ENCODE measurements at regions not wholly inside any gene's neighbourhood (a gene's known extent, or its start where the extent isn't known, plus 50 kb on each side); places are given as distances from the start of the nearest gene placed in this dataset.

- DNase-seq: no peak
- no peaks in the 10 kb centered on the region for H3K27me3 ChIP-seq (ENCODE audit: control insufficient read depth in 3 of 3, insufficient read depth in 3 of 3, low read length in 3 of 3)
- H3K36me3 ChIP-seq (ENCODE audit: control insufficient read depth in 3 of 3, insufficient read depth in 2 of 3, low read depth in 1 of 3, low read length in 3 of 3): no peaks in the 10 kb centered on the region
- FAIRE-seq: no peak
- H3K9me3 ChIP-seq (ENCODE audit: control insufficient read depth in 2 of 2, insufficient read depth in 1 of 2, low read depth in 1 of 2, low read length in 1 of 2): no peaks in the 10 kb centered on the region
- no peak overlapping the region for H3K27ac ChIP-seq (ENCODE audit: low read depth in 1 of 3, low read length in 2 of 3)
- peaks cover 0 to under 1% (median 0%) of the 10 kb centered on the region in 3 donors for H3K4me1 ChIP-seq (ENCODE audit: control insufficient read depth in 3 of 3, insufficient read depth in 2 of 3, low read depth in 1 of 3, low read length in 2 of 3)
- H3K4me3 ChIP-seq (ENCODE audit: low read depth in 1 of 3, low read length in 3 of 3): no peak overlapping the region
Observed at GRCh38 chr2:144937066-144937465, 417.1 kb upstream of the ZEB2 start.

DNA sequence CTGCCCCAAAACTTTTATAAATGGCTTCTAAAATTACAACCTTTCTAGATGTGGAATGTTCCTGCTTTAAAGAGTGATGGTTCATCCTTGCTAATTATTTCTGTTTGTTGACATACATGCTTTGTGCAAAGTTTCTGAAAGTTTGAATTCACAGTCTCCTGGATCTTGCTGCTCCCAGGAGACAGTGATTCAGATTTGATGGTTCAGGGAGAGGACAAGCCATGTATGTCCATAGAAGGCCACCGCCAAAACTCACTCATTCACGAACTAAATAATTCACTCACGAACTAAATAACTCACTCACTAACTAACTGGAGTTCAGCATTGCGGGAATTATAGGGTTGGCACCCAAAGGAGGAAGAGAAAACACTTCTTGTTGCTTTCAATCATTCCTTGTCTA lies 416.5 kb upstream of the ZEB2 start:
- no peaks in the 10 kb centered on the region for H3K9me3 ChIP-seq (ENCODE audit: control insufficient read depth in 2 of 2, insufficient read depth in 1 of 2, low read depth in 1 of 2, low read length in 1 of 2)
- 87 to 95% (median 94%) methylated on average over 4 of the region's 4 CpGs for WGBS, 3 donors
- DNase-seq: no peak
- FAIRE-seq: no peak
- H3K4me3 ChIP-seq (ENCODE audit: low read depth in 1 of 3, low read length in 3 of 3): no peak overlapping the region
- no peak overlapping the region for H3K27ac ChIP-seq (ENCODE audit: low read depth in 1 of 3, low read length in 2 of 3)
- H3K4me1 ChIP-seq (ENCODE audit: control insufficient read depth in 3 of 3, insufficient read depth in 2 of 3, low read depth in 1 of 3, low read length in 2 of 3): no peaks in the 10 kb centered on the region
- no peaks in the 10 kb centered on the region for H3K36me3 ChIP-seq (ENCODE audit: control insufficient read depth in 3 of 3, insufficient read depth in 2 of 3, low read depth in 1 of 3, low read length in 3 of 3)
- H3K27me3 ChIP-seq (ENCODE audit: control insufficient read depth in 3 of 3, insufficient read depth in 3 of 3, low read length in 3 of 3): no peaks in the 10 kb centered on the region

GRCh38 chr2:144935736-144936135 lies 415.8 kb upstream of the ZEB2 start:
- no peaks in the 10 kb centered on the region for H3K9me3 ChIP-seq (ENCODE audit: control insufficient read depth in 2 of 2, insufficient read depth in 1 of 2, low read depth in 1 of 2, low read length in 1 of 2)
- WGBS, 3 donors: 67 to 83% (median 76%) methylated on average over 2 of the region's 2 CpGs
- no peak overlapping the region for H3K27ac ChIP-seq (ENCODE audit: low read depth in 1 of 3, low read length in 2 of 3)
- FAIRE-seq (no peak), DNase-seq (no peak)
- no peaks in the 10 kb centered on the region for H3K4me1 ChIP-seq (ENCODE audit: control insufficient read depth in 3 of 3, insufficient read depth in 2 of 3, low read depth in 1 of 3, low read length in 2 of 3)
- no peaks in the 10 kb centered on the region for H3K27me3 ChIP-seq (ENCODE audit: control insufficient read depth in 3 of 3, insufficient read depth in 3 of 3, low read length in 3 of 3)
- H3K4me3 ChIP-seq (ENCODE audit: low read depth in 1 of 3, low read length in 3 of 3): no peak overlapping the region
- no peaks in the 10 kb centered on the region for H3K36me3 ChIP-seq (ENCODE audit: control insufficient read depth in 3 of 3, insufficient read depth in 2 of 3, low read depth in 1 of 3, low read length in 3 of 3)

DNA sequence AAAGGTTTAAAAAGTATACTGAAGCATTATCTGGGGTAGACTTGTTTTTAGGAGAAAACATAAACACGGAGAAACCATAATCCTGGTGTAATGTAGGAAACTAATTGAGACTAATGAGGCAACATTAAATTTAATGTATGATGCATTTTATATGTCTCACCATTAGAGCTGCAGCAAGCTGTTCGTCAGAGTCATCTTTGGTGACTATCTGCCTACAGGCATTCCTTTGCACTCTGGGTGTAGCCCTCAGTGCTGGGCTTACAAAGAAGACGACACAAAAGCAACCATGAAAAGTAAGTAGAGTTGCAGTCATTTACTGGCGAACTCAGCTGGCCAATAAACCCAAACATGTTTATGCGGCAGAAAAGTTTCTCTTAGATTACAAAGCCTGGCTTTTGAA lies 415.3 kb upstream of the ZEB2 start:
- no peaks in the 10 kb centered on the region for H3K27me3 ChIP-seq (ENCODE audit: control insufficient read depth in 3 of 3, insufficient read depth in 3 of 3, low read length in 3 of 3)
- H3K27ac ChIP-seq (ENCODE audit: low read depth in 1 of 3, low read length in 2 of 3): no peak overlapping the region
- no peak for DNase-seq
- 92 to 95% (median 94%) methylated on average over 5 of the region's 5 CpGs for WGBS, 3 donors
- no peaks in the 10 kb centered on the region for H3K36me3 ChIP-seq (ENCODE audit: control insufficient read depth in 3 of 3, insufficient read depth in 2 of 3, low read depth in 1 of 3, low read length in 3 of 3)
- FAIRE-seq: no peak
- no peaks in the 10 kb centered on the region for H3K9me3 ChIP-seq (ENCODE audit: control insufficient read depth in 2 of 2, insufficient read depth in 1 of 2, low read depth in 1 of 2, low read length in 1 of 2)
- no peak overlapping the region for H3K4me3 ChIP-seq (ENCODE audit: low read depth in 1 of 3, low read length in 3 of 3)
- H3K4me1 ChIP-seq (ENCODE audit: control insufficient read depth in 3 of 3, insufficient read depth in 2 of 3, low read depth in 1 of 3, low read length in 2 of 3): no peaks in the 10 kb centered on the region

- FAIRE-seq (no peak), DNase-seq (no peak)
- Histone ChIP-seq H3K9me3 (ENCODE audit: control insufficient read depth in 2 of 2, insufficient read depth in 1 of 2, low read depth in 1 of 2, low read length in 1 of 2) (no peaks in the 10 kb centered on the region), H3K4me3 (ENCODE audit: low read depth in 1 of 3, low read length in 3 of 3) (no peak overlapping the region), H3K36me3 (ENCODE audit: control insufficient read depth in 3 of 3, insufficient read depth in 2 of 3, low read depth in 1 of 3, low read length in 3 of 3) (no peaks in the 10 kb centered on the region), H3K27ac (ENCODE audit: low read depth in 1 of 3, low read length in 2 of 3) (no peak overlapping the region), H3K4me1 (ENCODE audit: control insufficient read depth in 3 of 3, insufficient read depth in 2 of 3, low read depth in 1 of 3, low read length in 2 of 3) (no peaks in the 10 kb centered on the region), H3K27me3 (ENCODE audit: control insufficient read depth in 3 of 3, insufficient read depth in 3 of 3, low read length in 3 of 3) (no peaks in the 10 kb centered on the region)
Observed at GRCh38 chr2:144931960-144932359, 412.0 kb upstream of the ZEB2 start.

DNA sequence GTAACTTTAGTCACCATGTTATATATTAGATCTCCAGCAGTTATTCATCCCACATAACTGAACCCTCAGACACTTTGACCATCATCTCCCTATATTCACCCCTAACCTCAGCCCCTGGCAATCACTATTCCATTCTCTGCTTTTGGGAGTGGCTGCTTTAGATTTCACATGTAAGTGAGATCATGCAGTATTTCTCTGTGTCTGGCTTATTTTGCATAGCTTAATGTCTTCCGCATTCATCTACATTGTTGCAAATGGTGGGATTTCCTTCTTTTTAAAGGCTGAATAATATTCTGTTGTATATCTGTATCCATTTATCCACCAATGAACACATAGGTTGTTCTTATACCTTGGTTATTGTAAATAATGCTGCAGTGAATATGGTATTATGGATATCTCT lies 411.6 kb upstream of the ZEB2 start:
- no peak overlapping the region for H3K4me3 ChIP-seq (ENCODE audit: low read depth in 1 of 3, low read length in 3 of 3)
- WGBS, 3 donors: 94 to 100% (median 97%) methylated on average over 1 of the region's 1 CpG
- H3K27ac ChIP-seq (ENCODE audit: low read depth in 1 of 3, low read length in 2 of 3): no peak overlapping the region
- FAIRE-seq (no peak), DNase-seq (no peak)
- H3K36me3 ChIP-seq (ENCODE audit: control insufficient read depth in 3 of 3, insufficient read depth in 2 of 3, low read depth in 1 of 3, low read length in 3 of 3): no peaks in the 10 kb centered on the region
- no peaks in the 10 kb centered on the region for H3K27me3 ChIP-seq (ENCODE audit: control insufficient read depth in 3 of 3, insufficient read depth in 3 of 3, low read length in 3 of 3)
- no peaks in the 10 kb centered on the region for H3K9me3 ChIP-seq (ENCODE audit: control insufficient read depth in 2 of 2, insufficient read depth in 1 of 2, low read depth in 1 of 2, low read length in 1 of 2)
- no peaks in the 10 kb centered on the region for H3K4me1 ChIP-seq (ENCODE audit: control insufficient read depth in 3 of 3, insufficient read depth in 2 of 3, low read depth in 1 of 3, low read length in 2 of 3)

GRCh38 chr2:144927429-144927828 lies 407.5 kb upstream of the ZEB2 start:
- FAIRE-seq: peak; percentile 51
- WGBS, 3 donors: 77 to 86% (median 85%) methylated on average over 1 of the region's 1 CpG

DNA sequence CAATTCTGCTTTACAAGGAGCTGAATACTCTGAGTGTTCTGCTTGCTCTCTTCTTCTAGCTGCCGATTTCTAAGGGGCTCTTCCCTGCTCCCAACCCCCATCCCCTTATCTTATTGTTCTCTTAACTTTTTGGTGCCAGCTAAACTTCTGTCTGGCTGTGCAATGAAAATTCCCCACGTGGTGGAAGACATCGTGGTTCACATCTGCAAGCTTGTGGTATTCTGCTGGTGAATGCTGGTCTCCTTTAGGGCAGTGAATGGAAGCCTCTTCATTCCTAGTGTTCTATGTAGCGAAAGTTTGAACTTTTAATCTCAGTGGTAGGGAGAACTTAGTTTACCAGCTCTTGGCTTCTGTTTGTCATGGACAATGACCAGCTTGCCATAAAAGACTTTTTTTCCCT lies 406.0 kb upstream of the ZEB2 start:
- no peak for DNase-seq
- Histone ChIP-seq H3K4me3 (ENCODE audit: low read depth in 1 of 3, low read length in 3 of 3) (no peak overlapping the region), H3K27me3 (ENCODE audit: control insufficient read depth in 3 of 3, insufficient read depth in 3 of 3, low read length in 3 of 3) (no peaks in the 10 kb centered on the region), H3K9me3 (ENCODE audit: control insufficient read depth in 2 of 2, insufficient read depth in 1 of 2, low read depth in 1 of 2, low read length in 1 of 2) (no peaks in the 10 kb centered on the region), H3K36me3 (ENCODE audit: control insufficient read depth in 3 of 3, insufficient read depth in 2 of 3, low read depth in 1 of 3, low read length in 3 of 3) (no peaks in the 10 kb centered on the region), H3K4me1 (ENCODE audit: control insufficient read depth in 3 of 3, insufficient read depth in 2 of 3, low read depth in 1 of 3, low read length in 2 of 3) (no peaks in the 10 kb centered on the region), H3K27ac (ENCODE audit: low read depth in 1 of 3, low read length in 2 of 3) (no peak overlapping the region)
- WGBS, 3 donors: 44 to 67% (median 45%) methylated on average over 4 of the region's 4 CpGs
- no peak for FAIRE-seq

More at GRCh38 chr2:144927429-144927828, 407.5 kb upstream of the ZEB2 start:
- Histone ChIP-seq H3K4me1 (ENCODE audit: control insufficient read depth in 3 of 3, insufficient read depth in 2 of 3, low read depth in 1 of 3, low read length in 2 of 3) (no peaks in the 10 kb centered on the region), H3K27ac (ENCODE audit: low read depth in 1 of 3, low read length in 2 of 3) (no peak overlapping the region), H3K4me3 (ENCODE audit: low read depth in 1 of 3, low read length in 3 of 3) (no peak overlapping the region), H3K36me3 (ENCODE audit: control insufficient read depth in 3 of 3, insufficient read depth in 2 of 3, low read depth in 1 of 3, low read length in 3 of 3) (no peaks in the 10 kb centered on the region), H3K9me3 (ENCODE audit: control insufficient read depth in 2 of 2, insufficient read depth in 1 of 2, low read depth in 1 of 2, low read length in 1 of 2) (no peaks in the 10 kb centered on the region), H3K27me3 (ENCODE audit: control insufficient read depth in 3 of 3, insufficient read depth in 3 of 3, low read length in 3 of 3) (no peaks in the 10 kb centered on the region)
- no peak for DNase-seq

GRCh38 chr2:144924827-144925226 lies 404.9 kb upstream of the ZEB2 start:
- Histone ChIP-seq H3K4me1 (ENCODE audit: control insufficient read depth in 3 of 3, insufficient read depth in 2 of 3, low read depth in 1 of 3, low read length in 2 of 3) (no peaks in the 10 kb centered on the region), H3K27me3 (ENCODE audit: control insufficient read depth in 3 of 3, insufficient read depth in 3 of 3, low read length in 3 of 3) (no peaks in the 10 kb centered on the region), H3K9me3 (ENCODE audit: control insufficient read depth in 2 of 2, insufficient read depth in 1 of 2, low read depth in 1 of 2, low read length in 1 of 2) (no peaks in the 10 kb centered on the region), H3K4me3 (ENCODE audit: low read depth in 1 of 3, low read length in 3 of 3) (no peak overlapping the region), H3K27ac (ENCODE audit: low read depth in 1 of 3, low read length in 2 of 3) (no peak overlapping the region), H3K36me3 (ENCODE audit: control insufficient read depth in 3 of 3, insufficient read depth in 2 of 3, low read depth in 1 of 3, low read length in 3 of 3) (no peaks in the 10 kb centered on the region)
- DNase-seq (no peak), FAIRE-seq (no peak)
